SH-SY5Y (cell line): ENCODE measurements at regions not wholly inside any gene's neighbourhood (a gene's known extent, or its start where the extent isn't known, plus 50 kb on each side); places are given as distances from the start of the nearest gene placed in this dataset.

Experiments used
- GATA2 ChIP-seq: IDR thresholded peaks from 2 replicates; pipeline ENCODE4 v1.6.1; 2011; ENCODE audit warnings: mild to moderate bottlenecking, low read depth, low read length
- GATA3 ChIP-seq: IDR thresholded peaks from 2 replicates; pipeline ENCODE4 v1.6.1; 2011; ENCODE audit warnings: low read depth, mild to moderate bottlenecking, low read length, moderate library complexity

- TF ChIP-seq GATA3: no peak
- TF ChIP-seq GATA2: no peak
Observed at GRCh38 chr3:16085410-16085809, 89.1 kb upstream of the GALNT15 start.
